DMS53 treated with DMSO at 0.1 percent for 48 hours (cell line): ENCODE measurements at regions not wholly inside any gene's neighbourhood (a gene's known extent, or its start where the extent isn't known, plus 50 kb on each side); places are given as distances from the start of the nearest gene placed in this dataset.
"Not testable (repeated sequence)": the region's sequence is repeated elsewhere in the genome, so short reads cannot be mapped to it uniquely, and the experiment has no call there.

Experiments used
- DNase-seq: peaks from one replicate; lab custom pipeline; 2025; ENCODE audit not compliant: unreplicated experiment; lab: John Stamatoyannopoulos, UW

DNA sequence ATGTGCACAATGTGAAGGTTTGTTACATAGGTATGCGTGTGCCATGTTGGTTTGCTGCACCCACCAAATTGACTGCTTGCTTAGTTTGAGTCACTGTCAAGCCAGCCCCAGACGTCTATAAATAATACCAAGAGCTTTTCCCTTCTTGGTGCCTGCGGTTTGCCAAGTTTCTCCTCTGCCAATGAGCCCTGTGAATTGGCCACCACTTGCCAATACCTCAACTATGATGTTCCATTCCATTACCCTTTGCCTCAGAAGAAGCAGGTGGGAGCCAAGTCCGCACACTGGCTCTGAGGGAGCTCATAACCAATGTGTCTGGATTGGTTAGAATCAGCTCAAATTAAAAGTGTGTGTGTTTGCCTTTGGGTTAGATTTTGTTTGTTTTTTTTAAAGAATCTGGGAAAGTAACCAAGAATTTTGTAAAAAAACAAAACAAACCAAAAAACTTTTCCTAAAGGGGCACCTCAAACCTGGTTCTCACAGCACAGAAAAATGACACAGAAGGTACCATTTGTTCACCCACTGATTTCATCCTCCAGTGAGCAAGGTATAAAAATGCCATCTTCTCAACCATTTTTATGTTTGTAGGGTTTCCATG, 209.3 kb upstream of the PRNP start:
- no peak for DNase-seq

DNA sequence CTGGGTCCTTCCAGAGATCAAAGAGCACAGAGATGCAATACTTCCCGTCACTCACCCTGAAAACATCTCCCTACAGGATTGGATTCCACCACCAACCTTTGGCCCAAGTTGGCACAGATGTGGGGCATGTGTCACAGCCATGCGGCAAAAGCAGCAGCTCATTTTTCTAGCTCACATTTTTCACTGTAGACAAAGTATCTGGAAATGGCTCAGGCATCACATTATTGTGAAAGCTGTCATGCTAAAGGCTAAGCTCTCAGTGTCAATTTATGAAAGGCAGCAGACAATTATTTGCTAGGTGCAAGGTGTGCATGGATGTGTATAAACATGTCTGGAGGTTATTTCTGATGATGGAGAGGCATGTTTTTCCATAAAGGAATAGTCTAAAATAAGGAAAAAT, 213.3 kb upstream of the PRNP start:
- DNase-seq, result no peak

DNA sequence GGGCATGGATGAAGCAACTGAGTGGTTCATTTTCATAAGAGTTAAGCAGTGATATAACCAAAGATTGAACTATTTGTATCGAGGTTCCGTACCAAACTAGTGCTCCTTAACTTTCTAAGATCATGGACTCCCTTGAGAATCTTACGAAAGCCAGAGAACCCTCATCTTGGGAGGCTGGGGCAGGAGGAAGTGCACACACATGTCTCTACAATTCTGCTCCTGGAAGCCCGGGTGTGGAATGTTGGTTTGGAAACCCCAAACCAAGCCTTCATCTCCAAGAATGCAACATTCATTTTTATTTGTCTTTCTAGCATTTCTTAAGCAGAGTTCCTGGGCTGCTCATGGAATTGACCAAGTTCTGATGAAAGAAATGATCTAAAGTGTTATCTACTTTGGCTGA, 215.0 kb upstream of the PRNP start:
- no peak for DNase-seq

DNA sequence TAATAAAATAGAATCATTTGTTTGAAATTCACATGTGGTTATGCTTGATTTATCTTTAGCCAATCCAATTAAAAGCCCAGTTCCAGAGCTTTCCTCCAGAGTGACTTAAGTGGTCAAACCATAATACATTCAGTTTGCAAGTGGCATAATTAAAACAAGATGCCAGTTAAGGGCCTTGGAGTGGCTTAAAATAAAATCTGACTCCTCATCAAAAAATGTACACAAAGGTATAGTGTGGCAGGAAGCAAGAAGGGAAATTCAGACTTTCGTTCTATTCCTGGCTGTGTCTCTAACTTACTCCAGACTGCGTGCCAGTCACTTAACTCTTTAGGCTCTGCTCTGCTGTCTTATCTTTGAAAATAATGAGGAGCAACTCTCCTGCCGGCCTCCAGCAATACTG, 215.9 kb upstream of the PRNP start:
- DNase-seq, result no peak

DNA sequence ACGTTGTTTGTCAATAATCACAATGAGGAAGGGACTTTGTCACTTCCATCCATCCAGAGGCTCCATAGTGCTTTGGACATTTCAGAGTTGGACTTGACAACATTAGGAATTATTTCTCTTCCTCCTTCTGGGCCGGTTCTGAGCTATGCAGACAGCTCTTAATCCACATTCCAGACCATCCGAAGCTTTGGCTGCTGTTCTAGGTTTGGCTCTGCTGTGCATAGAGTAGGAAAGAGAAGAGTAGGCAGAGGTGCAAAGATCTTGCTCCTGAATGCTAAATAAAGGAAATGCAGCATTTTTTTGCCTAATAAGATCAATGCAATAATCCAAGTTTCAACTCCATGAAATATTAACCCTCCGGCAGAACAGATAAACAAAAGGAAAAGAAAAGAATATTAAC, 216.3 kb upstream of the PRNP start:
- no peak for DNase-seq

DNA sequence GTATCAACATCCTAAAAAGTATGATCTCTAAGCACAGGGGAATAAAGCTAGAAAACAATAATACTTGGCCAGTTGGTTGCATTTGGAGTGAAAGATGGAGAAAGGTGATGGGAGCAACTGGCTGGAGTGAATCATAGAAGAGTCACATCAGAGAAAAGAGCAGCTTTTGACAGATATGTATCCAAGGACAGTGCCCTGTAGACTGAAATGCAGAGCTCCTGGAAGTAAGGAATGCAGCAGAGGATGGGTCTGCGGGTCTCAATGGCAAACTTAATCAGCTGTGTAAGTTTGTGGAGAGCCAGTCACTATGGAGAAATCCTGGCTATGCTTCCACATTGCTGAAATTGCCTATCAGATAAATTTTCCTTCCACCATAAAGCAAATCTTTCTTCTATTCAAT, 218.1 kb upstream of the PRNP start:
- DNase-seq, result no peak

DNA sequence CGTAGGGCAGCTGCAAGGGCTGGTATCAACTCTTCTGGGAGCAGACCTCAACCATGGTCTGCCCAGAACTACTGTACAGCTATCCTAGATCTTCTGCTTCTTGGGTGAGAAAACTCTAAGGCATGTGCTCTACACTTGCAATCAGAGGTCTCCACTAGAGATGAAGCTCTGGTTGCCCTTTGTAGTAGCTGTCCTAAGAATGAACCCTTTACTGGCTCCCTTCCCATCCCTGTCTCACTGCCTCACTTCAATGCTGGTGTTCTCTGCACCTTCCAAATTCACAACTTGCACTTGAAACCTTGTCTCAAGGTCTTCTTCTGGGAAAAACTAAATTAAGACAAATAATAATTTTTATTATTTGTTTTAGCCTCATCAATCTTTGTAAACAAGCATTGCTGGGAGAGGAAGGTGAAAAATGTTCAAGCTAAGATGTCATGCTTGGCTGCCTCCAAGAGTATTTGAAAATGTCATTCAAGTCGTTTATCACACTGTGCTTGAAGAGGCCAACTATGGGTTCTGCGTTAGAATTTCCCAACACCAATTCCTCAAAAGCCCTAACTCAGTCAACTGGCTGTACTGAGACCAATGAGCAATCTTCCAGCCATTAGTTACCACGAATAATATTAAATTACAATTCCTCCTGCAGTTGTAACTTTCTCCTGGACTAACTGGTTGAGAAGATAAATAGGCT, 216.9 kb upstream of the ADRA1D start:
- DNase-seq, result no peak

DNA sequence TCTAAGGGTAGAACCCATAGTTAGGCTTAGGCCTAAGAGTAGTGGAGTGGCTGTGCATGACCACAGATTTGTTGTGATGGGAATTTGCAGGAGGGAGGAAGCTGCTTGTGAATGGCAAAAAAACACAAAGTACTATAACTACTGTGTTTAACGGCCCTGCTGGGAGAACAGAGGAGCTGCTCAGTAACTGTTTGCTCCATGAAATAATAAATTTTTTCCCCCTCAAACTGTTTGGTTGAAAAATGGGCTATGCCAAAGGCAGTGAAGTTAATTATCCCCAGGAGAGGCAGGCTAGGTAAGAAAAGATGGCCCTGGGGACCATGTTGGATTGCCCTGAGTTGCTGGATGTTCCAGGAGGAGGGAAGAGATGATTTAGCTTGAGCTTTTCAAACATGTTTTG, 216.1 kb upstream of the ADRA1D start:
- DNase-seq, result no peak

DNA sequence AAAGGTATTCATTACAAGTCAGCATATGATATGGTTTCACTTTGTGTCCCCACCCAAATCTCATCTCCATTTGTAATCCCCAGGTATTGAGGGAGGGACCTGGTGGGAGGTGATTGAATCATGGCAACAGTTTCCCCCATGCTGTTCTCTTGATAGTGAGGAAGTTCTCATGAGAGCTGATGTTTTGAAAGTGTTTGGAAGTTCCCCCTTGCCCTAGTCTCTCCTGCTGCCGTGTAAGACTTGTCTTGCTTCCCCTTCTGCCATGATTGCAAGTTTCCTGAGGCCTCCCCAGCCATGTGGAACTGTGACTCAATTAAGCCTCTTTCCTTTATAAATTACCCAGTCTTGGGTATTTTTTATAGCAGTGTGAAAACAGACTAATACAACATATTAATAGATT, 213.7 kb upstream of the ADRA1D start:
- not testable (repeated sequence) for DNase-seq

DNA sequence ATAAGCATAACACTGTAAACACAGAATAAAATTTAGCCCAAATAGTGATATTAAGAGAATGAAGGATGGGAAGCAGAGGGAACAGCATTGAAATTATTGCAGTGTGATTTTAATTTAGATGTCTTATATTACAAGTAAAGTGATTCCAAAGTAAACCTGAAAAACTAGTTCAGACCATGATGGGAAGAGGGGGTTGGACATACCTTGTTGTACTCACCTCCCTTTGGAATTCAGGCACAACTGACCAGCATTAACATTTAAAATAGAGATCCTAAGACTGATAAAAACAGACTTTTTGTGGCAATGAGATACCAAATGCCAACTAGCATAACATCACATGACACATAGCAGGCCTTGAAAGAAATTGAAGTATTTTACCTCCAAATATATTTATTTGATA, 210.0 kb upstream of the ADRA1D start:
- DNase-seq, result no peak

DNA sequence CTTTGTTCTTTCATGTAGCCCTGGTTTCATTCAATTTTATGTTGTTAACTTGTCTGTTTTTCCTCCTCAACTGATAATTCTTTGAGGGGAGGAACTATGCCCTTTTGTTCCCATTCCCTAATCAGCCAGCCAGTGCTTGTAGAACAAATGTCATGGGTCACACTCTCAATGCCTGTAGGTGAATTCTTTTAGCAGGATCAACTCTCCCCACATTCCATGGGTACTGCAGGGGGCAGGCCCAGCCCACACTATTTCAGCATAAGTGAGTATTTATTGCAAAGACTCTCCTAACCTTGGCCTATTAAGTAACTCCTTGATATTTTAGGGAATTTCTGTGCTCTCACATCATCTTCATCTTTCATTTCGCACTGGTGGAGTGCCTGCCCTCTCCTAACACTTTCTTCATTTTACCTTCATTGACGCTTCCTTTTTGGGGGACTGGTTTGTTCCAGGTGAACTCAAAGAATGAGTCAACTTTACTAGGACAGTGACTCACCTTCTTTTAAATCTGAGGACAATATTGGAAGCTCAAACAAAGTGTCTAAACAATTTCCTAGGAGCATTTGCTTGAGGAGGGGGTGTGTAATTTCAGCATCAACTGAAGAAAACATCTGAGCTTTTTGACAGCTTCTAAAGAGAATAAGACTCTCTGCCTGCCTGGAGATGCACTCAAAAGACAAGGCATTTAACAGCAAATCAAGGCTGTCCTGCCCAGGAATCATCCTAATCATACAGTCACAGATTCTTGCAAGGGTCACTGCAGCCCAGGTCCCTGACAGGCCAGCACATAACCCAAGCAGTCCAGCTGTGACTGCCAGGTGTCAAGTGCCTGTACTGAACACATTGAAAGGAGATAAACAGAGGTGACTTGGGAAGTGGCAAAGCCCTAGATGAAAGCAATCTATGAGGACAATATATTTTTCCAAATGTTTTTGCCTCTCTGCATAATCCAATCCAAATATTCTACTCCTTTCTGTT, 208.8 kb upstream of the ADRA1D start:
- DNase-seq, result no peak

DNA sequence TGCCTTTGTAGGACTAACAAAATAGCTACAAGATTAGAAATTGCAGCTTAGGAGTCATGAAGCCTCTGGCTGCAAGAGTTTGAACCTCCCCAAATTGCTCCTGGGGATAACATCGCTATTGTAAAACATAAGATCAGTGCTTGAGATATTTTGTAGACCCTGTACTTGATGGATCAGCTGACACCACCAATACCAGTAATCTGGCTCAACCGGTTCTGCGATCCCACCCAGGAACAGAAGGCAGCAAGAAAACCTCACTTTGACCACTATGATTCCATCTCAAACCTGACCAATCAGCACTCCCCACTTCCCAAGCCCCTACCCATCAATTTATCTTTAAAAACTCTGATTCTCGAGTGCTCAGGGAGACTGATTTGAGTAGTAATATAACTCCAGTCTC, 206.9 kb upstream of the ADRA1D start:
- DNase-seq, result no peak

DNA sequence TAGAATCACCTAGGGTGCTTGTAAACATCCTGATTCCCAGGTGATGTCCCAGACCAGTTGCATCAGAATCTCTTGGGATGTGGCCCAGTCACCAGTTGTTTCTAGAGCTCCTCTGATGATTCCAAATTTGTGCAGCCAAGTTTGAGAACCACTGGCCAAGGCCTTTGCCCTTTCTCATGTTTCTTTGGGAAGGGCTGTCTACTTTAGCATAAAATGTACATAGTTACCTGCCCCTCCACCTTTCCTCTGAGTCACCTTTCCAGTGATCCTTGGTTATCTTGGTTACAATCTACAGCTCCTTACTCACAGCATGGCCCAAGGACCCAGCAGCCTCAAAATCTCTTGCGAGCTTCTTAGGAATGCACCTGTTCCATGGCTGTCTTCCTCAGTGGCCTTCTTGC, 206.2 kb upstream of the ADRA1D start:
- no peak for DNase-seq

DNA sequence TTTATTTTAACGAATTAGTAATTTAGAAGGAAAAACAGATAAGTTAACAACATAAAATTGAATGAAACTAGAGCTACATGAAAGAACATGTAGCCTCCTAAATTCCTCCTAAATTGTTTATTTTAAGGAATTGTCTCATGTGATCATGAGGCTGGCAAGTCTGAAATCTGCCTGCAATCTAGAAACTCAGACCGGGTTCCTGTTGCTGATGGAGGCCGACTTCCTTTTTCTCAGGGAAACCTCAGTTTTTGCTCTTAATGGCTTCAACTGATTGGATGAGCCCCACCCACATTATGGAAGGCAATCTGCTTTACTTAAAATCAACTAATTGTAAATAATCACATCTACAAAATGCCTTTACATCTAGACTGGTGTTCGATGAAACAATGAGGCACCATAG, 205.0 kb upstream of the ADRA1D start:
- no peak for DNase-seq

DNA sequence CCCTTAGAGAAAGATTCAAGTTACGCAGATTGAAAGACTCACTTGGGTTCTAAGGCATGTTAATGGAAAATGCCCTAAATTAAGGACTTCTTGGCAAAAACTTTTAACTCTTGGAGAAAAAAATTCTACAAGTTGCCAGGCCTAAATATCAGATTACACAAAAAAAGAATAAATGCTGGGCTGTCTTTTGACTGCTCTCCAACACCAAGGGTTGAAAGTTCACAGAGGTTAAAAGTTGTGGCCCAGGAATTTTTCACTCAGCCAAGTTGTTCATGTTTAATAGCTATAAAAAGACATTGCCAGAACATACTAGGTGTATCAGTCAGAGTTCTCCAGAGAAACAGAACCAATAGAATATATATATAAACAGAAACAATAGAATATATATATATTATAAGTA, 204.3 kb upstream of the ADRA1D start:
- no peak for DNase-seq

DNA sequence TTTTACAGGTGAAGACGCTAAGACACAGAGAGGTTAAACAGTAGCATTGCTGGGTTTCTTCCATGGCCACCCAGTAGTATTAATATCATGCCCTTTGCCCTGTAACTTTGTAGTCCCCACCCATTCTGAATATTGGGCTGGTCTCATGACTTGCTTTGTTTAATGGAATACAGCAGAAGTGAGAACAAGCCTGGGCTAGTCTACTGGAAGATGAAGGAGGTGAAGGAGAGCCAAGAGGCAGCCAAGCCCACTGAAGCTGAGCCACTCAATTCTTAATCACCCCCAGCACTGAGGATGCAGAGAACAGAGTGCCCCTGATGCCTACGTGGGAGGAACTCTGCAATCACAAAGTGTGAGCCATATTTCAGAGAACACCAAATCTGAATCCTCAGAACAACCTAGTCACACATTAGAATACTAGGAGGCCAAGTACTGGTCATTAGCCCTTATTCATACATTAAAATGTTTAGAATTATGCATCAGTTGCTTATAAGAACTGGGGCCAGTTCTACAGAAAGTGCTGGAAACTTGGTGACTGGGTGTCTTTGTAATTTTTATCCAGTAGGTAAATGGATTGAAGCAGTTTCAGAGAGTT, 202.5 kb upstream of the ADRA1D start:
- no peak for DNase-seq

DNA sequence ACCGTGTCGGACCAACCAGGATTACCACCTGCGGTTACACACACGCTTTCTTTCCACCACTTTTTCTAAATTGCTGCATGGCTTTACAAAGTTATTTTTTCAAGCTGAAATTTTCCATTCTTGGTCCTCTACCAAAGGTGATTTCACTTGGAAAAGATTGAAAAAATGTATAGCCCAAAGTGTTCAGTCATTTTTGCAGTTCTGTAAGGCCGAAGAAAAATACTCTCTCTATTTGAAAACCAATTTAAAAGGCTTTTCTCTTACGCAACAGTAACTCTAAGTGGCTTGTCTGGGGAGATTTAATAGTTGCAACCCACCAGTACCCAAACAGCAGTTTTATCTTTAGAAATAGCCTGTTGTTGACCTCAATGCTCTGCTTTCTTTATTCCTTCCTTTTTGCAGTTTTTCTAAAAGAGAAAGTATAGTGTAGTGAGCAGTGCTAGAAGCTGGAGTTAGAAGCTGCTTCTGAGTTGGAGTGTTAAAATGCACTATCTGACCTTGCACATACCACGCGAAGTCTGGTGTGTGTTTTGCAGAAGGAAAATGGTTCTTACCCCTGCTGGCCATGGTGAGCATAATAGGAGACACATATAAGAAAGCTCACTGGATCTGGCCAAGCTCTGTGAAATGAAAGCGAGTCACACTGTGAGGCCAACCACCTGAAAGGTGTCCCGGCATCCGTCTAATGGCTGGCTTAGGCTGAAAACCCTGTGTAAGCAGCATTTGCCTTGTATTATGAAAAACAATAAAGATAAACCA, 201.0 kb upstream of the ADRA1D start:
- no peak for DNase-seq

DNA sequence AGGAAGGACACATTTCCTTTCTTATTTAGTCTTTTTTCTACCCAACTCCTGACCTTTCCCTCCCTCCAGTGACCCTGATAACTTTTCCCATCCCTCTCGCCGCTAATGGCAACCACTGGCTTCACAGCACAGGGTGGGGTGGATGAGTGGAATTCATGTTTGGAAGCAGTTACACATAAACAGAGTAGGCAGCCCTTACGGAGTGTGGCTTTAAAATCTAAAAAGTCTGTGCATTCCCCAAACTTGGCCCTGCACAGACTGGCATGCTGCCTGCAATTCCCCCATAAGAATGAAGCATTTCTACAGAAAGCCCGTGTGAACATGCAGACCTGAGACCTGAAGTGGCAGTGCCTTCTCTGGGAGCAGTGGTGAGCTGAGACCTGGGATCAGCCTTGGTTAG, 196.7 kb upstream of the ADRA1D start:
- no peak for DNase-seq

DNA sequence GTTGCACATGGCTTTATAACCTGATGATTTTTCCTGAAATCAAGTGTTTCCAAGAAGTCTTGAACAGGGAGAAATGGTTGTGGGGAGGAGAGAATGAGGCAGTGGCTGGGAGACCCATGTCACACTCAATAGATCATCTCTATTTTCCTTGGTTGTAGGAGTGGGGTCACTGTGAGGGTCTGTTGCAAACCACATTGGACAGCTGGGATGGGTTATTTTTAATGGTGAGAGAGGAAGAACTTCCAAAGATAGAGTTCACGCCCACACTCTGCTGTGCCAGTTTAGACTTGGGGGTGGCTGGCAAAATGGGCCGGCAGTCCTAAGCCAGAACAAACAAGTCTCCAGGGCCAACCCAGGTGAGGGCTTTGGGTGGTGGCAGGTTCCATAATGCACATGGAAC, 196.2 kb upstream of the ADRA1D start:
- DNase-seq, result no peak

DNA sequence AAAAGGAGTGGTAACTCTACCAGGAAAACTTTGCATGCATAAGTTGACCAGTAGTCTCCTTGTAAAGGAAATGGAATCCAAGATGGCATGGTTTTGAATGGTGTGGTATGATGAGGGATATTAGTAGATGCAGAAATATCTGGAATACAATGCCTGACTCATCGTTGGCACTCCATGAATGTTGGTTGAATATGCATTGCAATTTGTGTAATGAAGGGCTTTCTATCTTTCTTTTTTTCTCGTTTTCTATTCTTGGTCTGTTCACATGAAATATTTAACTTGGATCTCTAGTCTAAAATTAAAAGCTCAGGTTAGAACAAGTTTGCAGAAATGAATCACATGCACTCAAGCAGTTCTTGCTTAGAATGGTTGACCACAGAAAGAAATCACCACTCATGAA, 195.3 kb upstream of the ADRA1D start:
- DNase-seq, result no peak

DNA sequence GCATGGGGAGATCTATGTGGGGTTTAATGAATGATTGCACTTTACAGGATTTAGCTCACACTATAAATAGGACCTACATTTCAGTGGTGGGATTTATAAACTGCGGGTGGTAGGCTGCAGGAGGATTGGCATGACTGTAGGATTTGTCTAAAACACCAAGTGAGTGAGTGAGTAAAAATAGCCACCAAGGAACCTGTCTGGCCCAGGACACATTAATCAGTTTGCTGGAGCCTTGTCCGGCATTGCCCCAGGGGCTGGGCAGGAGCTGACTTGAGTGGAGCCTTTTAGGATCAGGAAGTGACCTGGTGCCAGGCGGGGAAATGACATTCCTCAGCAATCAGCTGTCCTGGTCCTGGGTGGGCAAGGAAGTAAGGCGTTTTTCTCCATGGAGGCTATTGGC, 193.9 kb upstream of the ADRA1D start:
- DNase-seq, result no peak
